ENCODE measurements at regions not wholly inside any gene's neighbourhood (a gene's known extent, or its start where the extent isn't known, plus 50 kb on each side); places are given as distances from the start of the nearest gene placed in this dataset.

DNA sequence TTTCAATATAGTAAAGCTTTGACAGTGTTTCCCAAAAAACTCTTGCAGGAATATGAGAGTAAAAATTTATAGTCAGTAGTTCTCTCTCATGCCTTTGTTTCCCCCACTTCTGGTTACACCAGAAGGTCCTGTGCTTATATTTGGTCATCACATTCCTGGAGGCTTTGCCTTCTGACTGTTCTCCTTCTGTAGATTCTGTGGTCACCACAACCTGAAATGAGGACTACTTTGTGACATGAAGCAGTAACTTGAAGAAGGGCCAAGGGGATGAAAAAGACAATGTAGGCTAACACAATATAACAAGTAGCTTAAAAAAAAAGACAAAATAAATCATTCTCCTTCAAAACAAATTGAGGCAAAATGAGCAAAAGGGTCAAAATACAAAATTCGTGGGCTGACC is 366.2 kb upstream of the NR3C2 start:
- DNase-seq (no peak), FAIRE-seq (no peak)
- H3K4me1 ChIP-seq (ENCODE audit: control insufficient read depth in 2 of 3, insufficient read depth in 2 of 3, low read depth in 1 of 3, low read length in 3 of 3) = no peaks in the 10 kb centered on the region
- intact Hi-C loops (cut with DNase I) = no loop called here
- H3K36me3 ChIP-seq (ENCODE audit: control insufficient read depth in 2 of 3, insufficient read depth in 3 of 3, low read length in 3 of 3) = no peaks in the 10 kb centered on the region
- H3K4me3 ChIP-seq (ENCODE audit: low read length in 3 of 3) = no peak overlapping the region
- H3K27ac ChIP-seq (ENCODE audit: low read depth in 2 of 2, low read length in 2 of 2) = no peak overlapping the region
- TF ChIP-seq, protein P1, sequence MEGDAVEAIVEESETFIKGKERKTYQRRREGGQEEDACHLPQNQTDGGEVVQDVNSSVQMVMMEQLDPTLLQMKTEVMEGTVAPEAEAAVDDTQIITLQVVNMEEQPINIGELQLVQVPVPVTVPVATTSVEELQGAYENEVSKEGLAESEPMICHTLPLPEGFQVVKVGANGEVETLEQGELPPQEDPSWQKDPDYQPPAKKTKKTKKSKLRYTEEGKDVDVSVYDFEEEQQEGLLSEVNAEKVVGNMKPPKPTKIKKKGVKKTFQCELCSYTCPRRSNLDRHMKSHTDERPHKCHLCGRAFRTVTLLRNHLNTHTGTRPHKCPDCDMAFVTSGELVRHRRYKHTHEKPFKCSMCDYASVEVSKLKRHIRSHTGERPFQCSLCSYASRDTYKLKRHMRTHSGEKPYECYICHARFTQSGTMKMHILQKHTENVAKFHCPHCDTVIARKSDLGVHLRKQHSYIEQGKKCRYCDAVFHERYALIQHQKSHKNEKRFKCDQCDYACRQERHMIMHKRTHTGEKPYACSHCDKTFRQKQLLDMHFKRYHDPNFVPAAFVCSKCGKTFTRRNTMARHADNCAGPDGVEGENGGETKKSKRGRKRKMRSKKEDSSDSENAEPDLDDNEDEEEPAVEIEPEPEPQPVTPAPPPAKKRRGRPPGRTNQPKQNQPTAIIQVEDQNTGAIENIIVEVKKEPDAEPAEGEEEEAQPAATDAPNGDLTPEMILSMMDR (IDR thresholded peaks at IDR 0.05; ENCODE audit: borderline replicate concordance, extremely low read depth, insufficient read depth) = no peak
- no peaks in the 10 kb centered on the region for H3K9me3 ChIP-seq (ENCODE audit: control insufficient read depth in 2 of 3, insufficient read depth in 1 of 3, low read length in 3 of 3)
- no peaks in the 10 kb centered on the region for H3K27me3 ChIP-seq (ENCODE audit: control insufficient read depth, insufficient read depth, low read length)
- no peak overlapping the region for H3K9ac ChIP-seq (ENCODE audit: low read length in 3 of 3)

- TF ChIP-seq, protein P1 (IDR thresholded peaks at IDR 0.05; ENCODE audit: borderline replicate concordance, extremely low read depth, insufficient read depth) = no peak
Observed at GRCh38 chr4:148800940-148801339, 358.7 kb upstream of the NR3C2 start.

GRCh38 chr4:148800336-148800885 is 358.2 kb upstream of the NR3C2 start:
- intact Hi-C loops (cut with DNase I) = no loop called here
- Histone ChIP-seq H3K9ac (ENCODE audit: low read length in 3 of 3) (no peak overlapping the region), H3K27me3 (ENCODE audit: control insufficient read depth, insufficient read depth, low read length) (no peaks in the 10 kb centered on the region), H3K4me1 (ENCODE audit: control insufficient read depth in 2 of 3, insufficient read depth in 2 of 3, low read depth in 1 of 3, low read length in 3 of 3) (no peaks in the 10 kb centered on the region), H3K27ac (ENCODE audit: low read depth in 2 of 2, low read length in 2 of 2) (no peak overlapping the region), H3K9me3 (ENCODE audit: control insufficient read depth in 2 of 3, insufficient read depth in 1 of 3, low read length in 3 of 3) (no peaks in the 10 kb centered on the region), H3K36me3 (ENCODE audit: control insufficient read depth in 2 of 3, insufficient read depth in 3 of 3, low read length in 3 of 3) (no peaks in the 10 kb centered on the region), H3K4me3 (ENCODE audit: low read length in 3 of 3) (no peak overlapping the region)
- TF ChIP-seq, protein P1 (IDR thresholded peaks at IDR 0.05; ENCODE audit: borderline replicate concordance, extremely low read depth, insufficient read depth) = no peak
- no peak for DNase-seq
- FAIRE-seq = no peak

More at GRCh38 chr4:148800940-148801339, 358.7 kb upstream of the NR3C2 start:
- Histone ChIP-seq H3K27me3 (ENCODE audit: control insufficient read depth, insufficient read depth, low read length) (no peaks in the 10 kb centered on the region), H3K9me3 (ENCODE audit: control insufficient read depth in 2 of 3, insufficient read depth in 1 of 3, low read length in 3 of 3) (no peaks in the 10 kb centered on the region), H3K9ac (ENCODE audit: low read length in 3 of 3) (no peak overlapping the region), H3K4me3 (ENCODE audit: low read length in 3 of 3) (no peak overlapping the region), H3K36me3 (ENCODE audit: control insufficient read depth in 2 of 3, insufficient read depth in 3 of 3, low read length in 3 of 3) (no peaks in the 10 kb centered on the region), H3K4me1 (ENCODE audit: control insufficient read depth in 2 of 3, insufficient read depth in 2 of 3, low read depth in 1 of 3, low read length in 3 of 3) (no peaks in the 10 kb centered on the region), H3K27ac (ENCODE audit: low read depth in 2 of 2, low read length in 2 of 2) (no peak overlapping the region)
- FAIRE-seq (no peak), DNase-seq (no peak)
- intact Hi-C loops (cut with DNase I) = no loop called here
